PC-3 (cell line): ENCODE measurements at regions not wholly inside any gene's neighbourhood (a gene's known extent, or its start where the extent isn't known, plus 50 kb on each side); places are given as distances from the start of the nearest gene placed in this dataset.

Experiments used
- ATAC-seq: fragments of 200-7000 bp; cut with Tn5 transposase; 2 replicates; pipeline ENCODE4 v1.9.1; 2020; ENCODE audit warnings: mild to moderate bottlenecking, moderate library complexity
- BruUV-seq: library from RNA; stranded (reverse); fragments of 400-500 nt; replicated peaks from 2 replicates; lab custom pipeline; 2021; lab: Mats Ljungman, UMichigan
- CTCF ChIA-PET: fragments of 300-600 bp; sonication (Branson Sonifier 250); formaldehyde crosslinking; loops from one replicate; lab custom pipeline; 2022; ENCODE audit warnings: antibody characterized with exemption; lab: Charles Lee
- POLR2A ChIA-PET: fragments of 300-600 bp; sonication (Branson Sonifier 250); formaldehyde crosslinking; loops from one replicate; lab custom pipeline; 2022; ENCODE audit warnings: antibody characterized with exemption; ENCODE audit not compliant: unreplicated experiment; lab: Charles Lee
- DNase-seq: peaks from one replicate; pipeline ENCODE4 v3.0.0-alpha.2; 2015
- H2AFZ ChIP-seq: fragments of 300-600 bp; sonication (generic); 2 replicates; pipeline ENCODE4 v1.6.0; 2016; ENCODE audit warnings: antibody characterized with exemption, low read length
- H3F3A ChIP-seq: fragments of 300-600 bp; sonication (generic); one replicate; pipeline ENCODE4 v1.6.0; 2017; ENCODE audit warnings: antibody characterized with exemption, low read length, control low read depth, mild to moderate bottlenecking; ENCODE audit not compliant: unreplicated experiment
- H3K27ac ChIP-seq: fragments of 300-600 bp; sonication (generic); 2 replicates; pipeline ENCODE4 v1.5.1; 2016; ENCODE audit warnings: mild to moderate bottlenecking, low read length
- H3K27me3 ChIP-seq: fragments of 300-600 bp; sonication (generic); 2 replicates; pipeline ENCODE4 v1.6.1; 2016; ENCODE audit warnings: low read length, mixed read lengths
- H3K36me3 ChIP-seq: fragments of 300-600 bp; sonication (generic); 2 replicates; pipeline ENCODE4 v1.6.1; 2016; ENCODE audit warnings: low read depth, mixed run types, low read length, mixed read lengths
- H3K4me1 ChIP-seq: fragments of 300-600 bp; sonication (generic); 2 replicates; pipeline ENCODE4 v1.5.1; 2016; ENCODE audit warnings: low read length; ENCODE audit not compliant: insufficient read depth
- H3K4me2 ChIP-seq: fragments of 300-600 bp; sonication (generic); 2 replicates; pipeline ENCODE4 v1.6.0; 2016; ENCODE audit warnings: low read length
- H3K4me3 ChIP-seq: fragments of 300-600 bp; sonication (generic); 2 replicates; pipeline ENCODE4 v1.5.1; 2016; ENCODE audit warnings: mild to moderate bottlenecking, low read length, mixed read lengths
- H3K79me2 ChIP-seq: fragments of 300-600 bp; sonication (generic); 2 replicates; pipeline ENCODE4 v1.6.1; 2017; ENCODE audit warnings: low read length, mixed read lengths
- H3K9ac ChIP-seq: fragments of 300-600 bp; sonication (generic); 2 replicates; pipeline ENCODE4 v1.6.0; 2016; ENCODE audit warnings: mild to moderate bottlenecking, low read length
- H3K9me2 ChIP-seq: fragments of 300-600 bp; sonication (generic); replicated peaks from 2 replicates; pipeline ENCODE4 v1.6.1; 2016; ENCODE audit warnings: mixed run types, low read length, mixed read lengths
- H3K9me3 ChIP-seq: fragments of 300-600 bp; sonication (generic); 2 replicates; pipeline ENCODE4 v1.6.1; 2016; ENCODE audit warnings: low read length, mixed read lengths
- H4K20me1 ChIP-seq: fragments of 300-600 bp; sonication (generic); 2 replicates; pipeline ENCODE4 v1.6.1; 2016; ENCODE audit warnings: low read length, mixed read lengths
- CTCF ChIP-seq: fragments of 300-600 bp; sonication (generic); conservative IDR thresholded peaks from 2 replicates; pipeline ENCODE4 v1.5.1; 2017; ENCODE audit warnings: antibody characterized with exemption, low read depth, mild to moderate bottlenecking, low read length
- EZH2 ChIP-seq: fragments of 300-600 bp; sonication (generic); IDR thresholded peaks from one replicate; pipeline ENCODE4 v1.6.1; 2017; ENCODE audit warnings: antibody characterized with exemption, mild to moderate bottlenecking, low read length; ENCODE audit not compliant: unreplicated experiment
- EZH2phosphoT487 ChIP-seq: fragments of 300-600 bp; sonication (generic); IDR thresholded peaks from 2 replicates; pipeline ENCODE4 v1.6.1; 2018; ENCODE audit warnings: mild to moderate bottlenecking, antibody characterized with exemption, low read length, borderline replicate concordance
- intact Hi-C: fragments of 100-400 bp; cut with micrococcal nuclease; formaldehyde crosslinking; loops from 2 replicates; pipeline ENCODE4 v1.9.0; 2023

GRCh38 chr18:10313016-10313342, 141.5 kb upstream of the APCDD1 start:
- Histone ChIP-seq H3K4me2 (no peak overlapping the region), H2AFZ (no peak overlapping the region), H3K4me1 (no peaks in the 10 kb centered on the region), H3K9ac (no peak overlapping the region), H3K27ac (no peak overlapping the region), H4K20me1 (no peaks in the 10 kb centered on the region; the same call in 1 of the 2 replicates), H3K4me3 (no peak overlapping the region), H3F3A (no peaks in the 10 kb centered on the region), H3K36me3 (no peaks in the 10 kb centered on the region), H3K27me3 (peaks cover 53% of the 10 kb centered on the region), H3K9me3 (no peaks in the 10 kb centered on the region), H3K79me2 (no peaks in the 10 kb centered on the region), H3K9me2 (no peaks in the 10 kb centered on the region)
- CTCF ChIA-PET, result no interaction called here
- POLR2A ChIA-PET, result no interaction called here
- BruUV-seq, result no TSS peak
- intact Hi-C loops, result no loop called here
- DNase-seq (no peak), ATAC-seq (no peak)
- TF ChIP-seq EZH2phosphoT487 (no peak), CTCF (no peak), EZH2 (no peak)

- Histone ChIP-seq H3F3A (no peaks in the 10 kb centered on the region), H2AFZ (no peak overlapping the region), H3K9me3 (no peaks in the 10 kb centered on the region), H3K36me3 (no peaks in the 10 kb centered on the region), H3K79me2 (no peaks in the 10 kb centered on the region), H3K27me3 (peaks cover 47% of the 10 kb centered on the region), H3K9ac (no peak overlapping the region), H3K27ac (no peak overlapping the region), H3K4me3 (no peak overlapping the region), H3K4me2 (no peak overlapping the region), H3K9me2 (no peaks in the 10 kb centered on the region), H4K20me1 (no peaks in the 10 kb centered on the region; the same call in 1 of the 2 replicates), H3K4me1 (no peaks in the 10 kb centered on the region)
- no peak for TF ChIP-seq CTCF
- TF ChIP-seq EZH2, result no peak
- TF ChIP-seq EZH2phosphoT487, result no peak
- BruUV-seq, result no TSS peak
- DNase-seq, result no peak
- POLR2A ChIA-PET, result no interaction called here
- CTCF ChIA-PET, result no interaction called here
- ATAC-seq, result no peak
- intact Hi-C loops, result no loop called here
These were observed 140.4 kb upstream of the APCDD1 start for GRCh38 chr18:10314066-10314465.

GRCh38 chr18:10315522-10315921, 138.9 kb upstream of the APCDD1 start:
- TF ChIP-seq CTCF (no peak), EZH2phosphoT487 (no peak), EZH2 (no peak)
- intact Hi-C loops, result no loop called here
- CTCF ChIA-PET, result no interaction called here
- H3K4me2 ChIP-seq, result no peak overlapping the region
- no peaks in the 10 kb centered on the region for H3K4me1 ChIP-seq
- no peaks in the 10 kb centered on the region for H3F3A ChIP-seq
- H3K27me3 ChIP-seq, result peaks cover 44% of the 10 kb centered on the region
- POLR2A ChIA-PET, result no interaction called here
- H3K9me2 ChIP-seq, result no peaks in the 10 kb centered on the region
- no peaks in the 10 kb centered on the region for H3K79me2 ChIP-seq
- BruUV-seq, result no TSS peak
- no peak overlapping the region for H3K4me3 ChIP-seq
- ATAC-seq, result no peak
- H4K20me1 ChIP-seq, result no peaks in the 10 kb centered on the region
- H3K36me3 ChIP-seq, result no peaks in the 10 kb centered on the region
- no peak overlapping the region for H3K27ac ChIP-seq
- H3K9me3 ChIP-seq, result no peaks in the 10 kb centered on the region
- no peak for DNase-seq
- H2AFZ ChIP-seq, result no peak overlapping the region
- no peak overlapping the region for H3K9ac ChIP-seq
